H1 (cell line): ENCODE measurements at regions not wholly inside any gene's neighbourhood (a gene's known extent, or its start where the extent isn't known, plus 50 kb on each side); places are given as distances from the start of the nearest gene placed in this dataset.

Experiments used
- BACH1 ChIP-seq: IDR thresholded peaks from 2 replicates; pipeline ENCODE4 v1.6.1; 2012; ENCODE audit warnings: low read length, improper control_type of control experiment
- CBX5 ChIP-seq: fragments of 300-800, 300-1000 bp; sonication (generic); IDR thresholded peaks from 2 replicates; pipeline ENCODE4 v1.7.1; 2016; ENCODE audit warnings: antibody characterized with exemption, low read length, low read depth
- CHD1 ChIP-seq: IDR thresholded peaks from 2 replicates; pipeline ENCODE4 v1.6.1; 2012; ENCODE audit warnings: low read depth, low read length, improper control_type of control experiment
- EZH2 ChIP-seq: fragments of 200-600 bp; sonication (generic); IDR thresholded peaks from 2 replicates; pipeline ENCODE4 v1.7.1; 2012; ENCODE audit warnings: low read depth, mild to moderate bottlenecking, moderate library complexity, low read length, inconsistent platforms; ENCODE audit not compliant: severe bottlenecking
- HDAC2 ChIP-seq, 2 experiments: fragments of 300-600 bp in 1 of 2; sonication (generic) in 1 of 2; IDR thresholded peaks; 2 replicates each; pipeline ENCODE4 v1.6.1; 2011 to 2012; ENCODE audit warnings: low read depth in 2 of 2, low read length in 2 of 2, mild to moderate bottlenecking in 2 of 2, moderate library complexity in 2 of 2, borderline replicate concordance in 1 of 2, inconsistent platforms in 1 of 2
- JUND ChIP-seq: IDR thresholded peaks from 2 replicates; pipeline ENCODE4 v1.6.1; 2011; ENCODE audit warnings: mild to moderate bottlenecking, improper control_type of control experiment, low read length
- POLR2A ChIP-seq, 2 experiments: IDR thresholded peaks; 1 replicate in 1 of 2; 2 replicates in 1 of 2; pipeline ENCODE4 v1.6.1; 2011; ENCODE audit warnings: low read depth in 2 of 2, low read length in 2 of 2, mild to moderate bottlenecking in 2 of 2; ENCODE audit errors: control extremely low read depth in 1 of 2
- POLR2AphosphoS5 ChIP-seq: IDR thresholded peaks from 2 replicates; pipeline ENCODE4 v1.6.1; 2011; ENCODE audit warnings: low read depth, low read length
- RBBP5 ChIP-seq: IDR thresholded peaks from 2 replicates; pipeline ENCODE4 v1.7.1; 2012; ENCODE audit warnings: low read depth, mild to moderate bottlenecking, inconsistent platforms, low read length, moderate library complexity, borderline replicate concordance
- SUZ12 ChIP-seq: fragments of 200-600 bp; sonication (generic); IDR thresholded peaks from 2 replicates; pipeline ENCODE4 v1.6.1; 2012; ENCODE audit warnings: mild to moderate bottlenecking, inconsistent platforms, low read length, moderate library complexity, mixed read lengths
- TBP ChIP-seq: IDR thresholded peaks from 2 replicates; pipeline ENCODE4 v1.6.1; 2011; ENCODE audit warnings: low read depth, low read length, improper control_type of control experiment
- TEAD4 ChIP-seq: IDR thresholded peaks from 2 replicates; pipeline ENCODE4 v1.6.1; 2012; ENCODE audit warnings: low read depth, low read length, inconsistent platforms, mixed read lengths
- TF ChIP-seq, protein P1 (sequence below), 3 experiments: IDR thresholded peaks; 1 replicate in 2 of 3; 2 replicates in 1 of 3; pipeline versions ENCODE4 v1.5.1 to v1.6.1; 2011; ENCODE audit warnings: low read length in 3 of 3, mild to moderate bottlenecking in 3 of 3, inconsistent platforms in 2 of 3, low read depth in 1 of 3, moderate library complexity in 1 of 3; ENCODE audit not compliant: insufficient read depth in 1 of 3; ENCODE audit errors: control extremely low read depth in 1 of 3
- TF ChIP-seq, protein P2 (sequence below): IDR thresholded peaks from 2 replicates; pipeline ENCODE4 v1.6.1; 2011; ENCODE audit warnings: low read length, improper control_type of control experiment

DNA sequence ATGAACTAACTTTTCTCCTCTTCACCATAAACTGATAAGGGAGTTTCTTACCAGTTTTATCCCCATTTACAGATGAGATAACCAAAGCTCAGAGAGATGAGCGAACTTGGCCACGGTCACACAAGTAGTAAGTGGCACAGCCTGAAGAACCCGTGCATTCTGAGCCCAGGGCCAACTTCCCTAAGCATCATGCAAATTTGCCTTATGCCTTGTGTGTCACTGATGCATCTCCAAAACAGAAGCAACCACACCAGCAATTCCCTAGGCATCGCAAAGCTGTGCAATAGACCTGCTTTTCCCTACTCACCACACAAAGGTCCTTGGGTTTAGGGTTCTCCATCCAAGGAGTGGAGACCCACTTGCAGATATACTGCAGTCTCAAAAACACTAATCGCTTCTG is 304.5 kb upstream of the KAZN start:
- TF ChIP-seq SUZ12, result no peak
- TF ChIP-seq, protein P1, sequence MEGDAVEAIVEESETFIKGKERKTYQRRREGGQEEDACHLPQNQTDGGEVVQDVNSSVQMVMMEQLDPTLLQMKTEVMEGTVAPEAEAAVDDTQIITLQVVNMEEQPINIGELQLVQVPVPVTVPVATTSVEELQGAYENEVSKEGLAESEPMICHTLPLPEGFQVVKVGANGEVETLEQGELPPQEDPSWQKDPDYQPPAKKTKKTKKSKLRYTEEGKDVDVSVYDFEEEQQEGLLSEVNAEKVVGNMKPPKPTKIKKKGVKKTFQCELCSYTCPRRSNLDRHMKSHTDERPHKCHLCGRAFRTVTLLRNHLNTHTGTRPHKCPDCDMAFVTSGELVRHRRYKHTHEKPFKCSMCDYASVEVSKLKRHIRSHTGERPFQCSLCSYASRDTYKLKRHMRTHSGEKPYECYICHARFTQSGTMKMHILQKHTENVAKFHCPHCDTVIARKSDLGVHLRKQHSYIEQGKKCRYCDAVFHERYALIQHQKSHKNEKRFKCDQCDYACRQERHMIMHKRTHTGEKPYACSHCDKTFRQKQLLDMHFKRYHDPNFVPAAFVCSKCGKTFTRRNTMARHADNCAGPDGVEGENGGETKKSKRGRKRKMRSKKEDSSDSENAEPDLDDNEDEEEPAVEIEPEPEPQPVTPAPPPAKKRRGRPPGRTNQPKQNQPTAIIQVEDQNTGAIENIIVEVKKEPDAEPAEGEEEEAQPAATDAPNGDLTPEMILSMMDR (IDR thresholded peaks at IDR 0.05; ENCODE audit: control extremely low read depth in 1 of 3, insufficient read depth in 1 of 3, low read depth in 1 of 3, low read length in 3 of 3), result no peak
- no peak for TF ChIP-seq POLR2A (IDR thresholded peaks at IDR 0.05; ENCODE audit: control extremely low read depth in 1 of 2, low read depth in 2 of 2, low read length in 2 of 2)
- TF ChIP-seq EZH2, result no peak
- TF ChIP-seq TEAD4, result no peak
- no peak for TF ChIP-seq JUND
- no peak for TF ChIP-seq TBP
- TF ChIP-seq, protein P2, sequence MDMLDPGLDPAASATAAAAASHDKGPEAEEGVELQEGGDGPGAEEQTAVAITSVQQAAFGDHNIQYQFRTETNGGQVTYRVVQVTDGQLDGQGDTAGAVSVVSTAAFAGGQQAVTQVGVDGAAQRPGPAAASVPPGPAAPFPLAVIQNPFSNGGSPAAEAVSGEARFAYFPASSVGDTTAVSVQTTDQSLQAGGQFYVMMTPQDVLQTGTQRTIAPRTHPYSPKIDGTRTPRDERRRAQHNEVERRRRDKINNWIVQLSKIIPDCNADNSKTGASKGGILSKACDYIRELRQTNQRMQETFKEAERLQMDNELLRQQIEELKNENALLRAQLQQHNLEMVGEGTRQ, result no peak
- no peak for TF ChIP-seq HDAC2 (IDR thresholded peaks at IDR 0.05; ENCODE audit: borderline replicate concordance in 1 of 2, low read depth in 2 of 2, low read length in 2 of 2)
- no peak for TF ChIP-seq CHD1
- no peak for TF ChIP-seq CBX5
- no peak for TF ChIP-seq POLR2AphosphoS5
- TF ChIP-seq RBBP5, result no peak
- no peak for TF ChIP-seq BACH1
